ENCODE measurements at regions not wholly inside any gene's neighbourhood (a gene's known extent, or its start where the extent isn't known, plus 50 kb on each side); places are given as distances from the start of the nearest gene placed in this dataset.
A peak's percentile ranks its signal among the peaks of the same experiment; 100 is the strongest.
"Not testable (repeated sequence)": the region's sequence is repeated elsewhere in the genome, so short reads cannot be mapped to it uniquely, and the experiment has no call there.

- DNase-seq (ENCODE audit: low read depth in 3 of 3) = no peak
These were observed 534.7 kb upstream of the IL12A start for GRCh38 chr3:159453945-159454344.

- no peak for DNase-seq (ENCODE audit: low read depth in 3 of 3)
These were observed 532.9 kb upstream of the IL12A start for GRCh38 chr3:159455741-159456181.

GRCh38 chr3:159458010-159458409, 530.6 kb upstream of the IL12A start:
- no peak for DNase-seq (ENCODE audit: low read depth in 3 of 3)

GRCh38 chr3:159458982-159459381, 529.7 kb upstream of the IL12A start:
- DNase-seq (ENCODE audit: low read depth in 3 of 3) = no peak

DNA sequence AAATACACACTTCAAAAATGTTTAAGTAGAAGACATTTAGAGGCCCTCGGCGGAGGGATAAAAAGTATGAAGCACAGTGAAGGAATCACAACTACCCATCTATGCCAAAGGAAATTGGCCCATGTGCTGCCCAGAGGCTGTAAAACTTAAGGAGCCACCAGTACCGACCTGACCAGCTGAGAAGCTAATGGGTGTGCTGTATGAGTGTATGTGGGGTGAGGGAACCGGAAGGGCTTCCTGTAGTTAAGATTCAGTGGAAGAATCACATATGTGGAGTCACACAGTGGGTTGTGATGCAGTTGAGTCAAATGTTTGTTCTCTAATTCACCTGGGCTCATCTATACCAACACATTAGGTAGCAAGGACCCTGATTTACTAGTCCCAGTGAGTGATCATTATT, 516.0 kb upstream of the IL12A start:
- DNase-seq (ENCODE audit: low read depth in 3 of 3) = no peak

DNA sequence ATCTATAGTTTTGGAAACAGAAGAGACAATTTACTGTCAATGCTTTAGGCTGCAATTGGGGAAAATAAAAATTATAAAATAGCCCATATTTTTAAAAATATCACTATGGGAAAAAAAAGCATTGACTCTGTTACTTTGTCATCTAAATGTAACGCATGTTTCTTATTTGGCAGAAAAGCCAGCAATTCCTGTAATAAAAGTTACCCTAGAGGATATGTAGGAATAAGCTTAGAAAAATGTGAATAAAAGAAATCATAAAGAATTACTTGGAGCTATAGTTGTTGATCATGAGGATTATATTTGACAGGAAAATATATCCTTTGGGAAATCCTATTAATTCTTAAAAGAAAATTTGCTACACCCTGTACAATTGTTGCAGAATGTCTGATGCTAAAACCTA, 515.4 kb upstream of the IL12A start:
- DNase-seq (ENCODE audit: low read depth in 3 of 3) = no peak

- DNase-seq (ENCODE audit: low read depth in 3 of 3) = no peak
These were observed 508.6 kb upstream of the IL12A start for GRCh38 chr3:159480046-159480445.

DNA sequence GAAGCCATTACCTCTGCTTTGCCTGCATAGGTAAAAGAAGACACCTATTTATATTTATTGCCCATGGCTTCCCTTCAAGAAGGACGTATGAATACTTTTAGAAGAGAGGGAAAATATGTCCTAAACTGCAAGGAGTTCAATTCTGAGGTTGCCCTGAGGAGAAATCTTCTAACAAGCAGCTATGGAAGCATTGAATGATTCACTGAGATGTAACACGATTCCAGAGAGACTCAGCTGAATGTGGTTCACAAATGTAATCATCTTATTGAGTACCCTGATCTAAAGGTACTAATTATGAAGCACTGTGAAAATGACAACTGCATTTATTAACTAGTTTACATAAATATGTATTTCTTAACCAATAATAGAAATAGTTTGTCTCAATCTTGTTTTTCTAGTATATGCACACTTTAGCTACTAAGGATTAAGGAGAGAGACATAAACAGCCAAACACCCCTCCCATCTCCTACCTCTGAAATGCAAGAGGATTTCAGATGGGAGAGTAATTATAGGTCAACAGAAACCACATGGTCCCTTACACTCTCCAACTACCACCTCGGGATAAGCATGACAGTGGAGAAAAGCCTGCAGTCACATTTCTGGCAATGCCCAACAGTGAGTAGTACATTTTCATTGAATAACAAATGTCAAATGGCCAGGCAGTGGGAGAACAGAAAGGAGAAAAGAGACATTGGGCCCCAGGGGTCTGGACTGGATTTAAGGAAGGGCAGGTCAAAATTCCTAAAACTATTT, 506.2 kb upstream of the IL12A start:
- DNase-seq (ENCODE audit: low read depth in 3 of 3) = no peak

GRCh38 chr3:159482994-159483367, 505.7 kb upstream of the IL12A start:
- DNase-seq (ENCODE audit: low read depth in 3 of 3) = no peak

GRCh38 chr3:159486580-159486979, 502.1 kb upstream of the IL12A start:
- DNase-seq (ENCODE audit: low read depth in 3 of 3) = peak in 1 of 3 donors; percentile 1

DNA sequence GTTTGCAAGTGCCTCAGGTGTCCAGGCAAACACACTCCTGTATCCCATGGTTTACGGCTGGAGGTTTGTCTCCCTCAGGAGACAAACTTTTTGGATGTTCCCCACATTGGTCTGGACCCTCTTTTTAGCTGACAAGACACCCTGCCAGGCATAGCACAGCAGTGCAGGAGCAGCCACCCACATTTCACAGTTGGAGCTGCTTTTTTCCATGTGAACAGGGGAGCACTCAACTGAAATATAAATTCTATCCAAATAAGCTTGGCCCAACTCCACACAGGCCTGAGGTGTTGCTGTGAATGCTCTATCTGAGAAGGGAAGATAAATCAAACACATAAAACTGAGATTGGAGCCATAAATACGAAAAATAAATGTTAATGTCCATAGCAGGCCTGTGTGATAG, 501.3 kb upstream of the IL12A start:
- no peak for DNase-seq (ENCODE audit: low read depth in 3 of 3)

DNA sequence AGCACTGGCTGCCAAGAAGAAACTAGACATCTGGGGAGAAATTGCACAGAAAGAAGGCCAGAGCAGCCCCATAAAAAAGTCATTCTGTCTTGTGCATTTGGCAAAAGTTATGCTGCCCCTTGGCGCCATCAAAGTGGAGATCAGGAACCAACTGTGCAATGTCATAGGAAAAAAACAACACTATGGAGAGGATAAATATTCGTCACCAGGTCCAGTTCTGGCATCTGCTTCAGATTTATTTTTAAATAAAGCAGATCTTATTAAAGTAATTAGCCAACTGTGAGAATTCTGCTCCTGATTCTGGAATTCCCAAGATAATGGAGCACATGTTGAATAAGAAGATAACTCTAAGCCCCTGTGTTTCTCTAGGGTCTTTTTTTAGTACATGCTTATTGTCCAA, 500.0 kb upstream of the IL12A start:
- DNase-seq (ENCODE audit: low read depth in 3 of 3) = no peak

- no peak for DNase-seq (ENCODE audit: low read depth in 3 of 3)
These were observed 491.3 kb upstream of the IL12A start for GRCh38 chr3:159497361-159497760.

DNA sequence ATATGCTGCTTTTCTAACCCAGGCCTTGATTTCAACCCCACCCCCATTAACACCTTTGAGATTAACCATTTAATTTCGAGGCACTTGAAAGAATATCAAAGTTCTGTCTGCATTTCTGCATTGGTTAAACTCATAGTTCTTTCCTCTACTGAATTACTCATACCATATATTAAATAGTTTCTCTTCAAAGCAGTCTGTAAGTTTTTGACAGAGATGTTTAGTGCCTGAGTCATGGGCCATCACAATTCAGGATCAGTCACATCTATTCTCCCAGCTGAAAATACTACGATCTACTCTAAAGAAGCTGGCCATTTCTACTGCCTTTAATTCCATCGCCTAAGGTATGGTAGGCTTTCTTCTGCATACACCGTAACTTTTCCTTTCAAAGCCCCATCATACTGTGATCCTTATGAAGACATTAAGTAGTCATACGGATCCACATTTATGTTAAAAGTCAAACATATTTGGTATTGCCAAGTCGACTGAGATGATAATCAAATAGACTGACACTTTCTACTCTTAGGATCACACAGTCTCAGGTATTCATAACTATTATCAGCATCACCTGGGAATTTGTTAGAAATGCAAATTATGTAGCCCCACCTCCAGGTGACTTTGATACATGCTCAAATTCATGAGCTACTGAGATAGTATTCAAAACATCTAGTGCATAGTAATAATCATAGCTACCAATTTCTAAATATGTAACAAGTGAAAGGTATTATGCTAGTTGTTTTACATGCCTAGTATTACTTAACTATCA, 489.4 kb upstream of the IL12A start:
- no peak for DNase-seq (ENCODE audit: low read depth in 3 of 3)

DNA sequence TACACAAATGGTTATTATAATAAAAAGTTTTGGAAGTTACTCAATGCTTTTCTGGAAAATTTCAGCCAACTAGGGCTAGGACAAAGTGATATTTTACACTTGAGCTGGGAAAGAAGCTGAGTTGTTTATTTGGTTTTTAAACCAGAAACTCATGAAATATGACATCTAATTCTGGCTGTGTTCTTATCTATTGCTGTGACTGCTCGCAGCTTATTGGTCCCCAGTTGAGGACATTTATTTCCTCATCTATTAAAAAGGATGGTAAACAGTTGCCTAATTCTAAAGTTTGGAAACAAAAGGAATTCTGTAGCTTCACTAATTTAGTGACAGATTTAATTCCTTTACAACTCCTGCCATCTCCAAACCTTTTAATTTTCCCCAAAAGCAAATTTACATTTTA, 487.6 kb upstream of the IL12A start:
- DNase-seq (ENCODE audit: low read depth in 3 of 3) = no peak

GRCh38 chr3:159502986-159503385, 485.6 kb upstream of the IL12A start:
- no peak for DNase-seq (ENCODE audit: low read depth in 3 of 3)

GRCh38 chr3:159510988-159511387, 477.6 kb upstream of the IL12A start:
- DNase-seq (ENCODE audit: low read depth in 3 of 3) = not testable (repeated sequence)

DNA sequence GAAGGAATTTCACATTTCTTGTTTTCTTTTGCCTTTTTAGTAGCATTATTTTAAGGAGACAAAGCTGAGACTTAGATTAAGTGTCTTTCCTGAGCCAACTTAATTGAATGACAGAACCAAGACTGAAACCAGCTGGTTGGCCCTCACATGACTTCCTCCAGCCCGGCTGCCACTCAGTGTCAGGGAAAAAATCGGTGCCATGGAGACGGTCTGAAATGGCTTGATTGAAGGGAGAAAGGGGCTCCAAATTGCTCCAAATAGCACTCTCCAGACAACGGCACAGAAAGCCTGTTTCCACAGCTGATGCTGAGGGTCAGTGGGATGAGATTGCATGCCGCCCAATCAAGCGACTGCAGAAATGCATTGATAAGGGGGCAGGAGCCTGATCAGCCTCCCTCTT, 475.2 kb upstream of the IL12A start:
- no peak for DNase-seq (ENCODE audit: low read depth in 3 of 3)

DNA sequence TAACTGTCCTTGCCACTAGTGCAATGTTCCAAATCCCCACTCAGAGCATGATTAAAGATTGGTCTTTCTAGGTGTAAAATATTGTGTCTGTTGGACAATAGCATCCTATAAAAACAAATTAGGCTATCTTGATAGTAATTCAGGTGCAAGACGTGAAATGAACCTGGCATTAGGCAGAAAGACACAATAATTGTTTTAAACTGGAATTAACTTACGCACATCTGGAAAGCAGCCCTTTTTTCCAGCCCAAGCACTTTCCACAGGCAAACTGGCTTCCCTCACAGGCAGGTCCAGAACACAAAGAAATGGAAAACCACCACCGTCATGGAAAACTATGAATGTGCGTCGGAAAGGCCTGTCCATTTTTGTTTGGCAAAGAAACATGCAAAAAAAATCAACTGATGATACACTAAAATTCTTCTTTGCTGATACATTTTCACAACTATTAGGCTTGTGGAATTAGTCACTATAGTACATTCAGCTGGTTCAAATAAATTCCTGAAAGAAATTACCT, 474.7 kb upstream of the IL12A start:
- no peak for DNase-seq (ENCODE audit: low read depth in 3 of 3)

DNA sequence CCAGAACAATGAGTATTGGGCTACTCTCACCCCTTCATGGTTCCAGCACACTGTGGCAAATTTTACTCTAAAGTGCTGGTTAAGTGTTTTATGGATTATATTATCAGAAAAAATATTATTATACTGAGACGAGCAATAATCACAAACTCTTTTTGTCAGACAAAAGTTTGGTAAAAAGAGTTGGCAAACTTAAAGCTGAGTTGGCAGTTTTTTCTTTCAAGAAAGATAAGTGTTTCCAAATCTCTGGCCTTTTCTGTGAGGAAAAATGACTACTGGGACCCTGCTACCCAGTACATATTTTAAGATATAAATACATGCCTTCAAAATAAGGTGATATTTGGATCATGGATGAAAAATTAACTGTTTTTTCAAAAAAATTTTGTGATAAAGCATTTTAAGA, 471.5 kb upstream of the IL12A start:
- no peak for DNase-seq (ENCODE audit: low read depth in 3 of 3)

GRCh38 chr3:159520638-159521037, 468.0 kb upstream of the IL12A start:
- no peak for DNase-seq (ENCODE audit: low read depth in 3 of 3)

DNA sequence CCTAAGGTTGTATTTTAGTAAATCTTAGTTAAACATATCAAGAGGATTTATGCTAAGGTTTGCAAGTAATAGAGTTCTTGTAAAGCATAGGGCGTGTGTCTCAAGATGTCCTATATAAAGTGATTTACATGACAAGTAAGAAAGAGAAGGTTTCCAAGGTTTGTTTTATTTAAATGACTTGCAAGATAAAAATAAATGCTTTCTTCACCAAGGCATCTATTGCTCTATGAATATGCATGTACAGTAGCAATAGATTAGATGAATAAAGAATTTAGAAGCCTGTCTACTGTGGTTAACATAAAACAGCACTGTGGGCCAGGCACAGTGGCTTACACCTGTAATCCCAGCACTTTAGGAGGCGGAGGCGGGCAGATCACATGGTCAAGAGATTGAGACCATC, 466.4 kb upstream of the IL12A start:
- no peak for DNase-seq (ENCODE audit: low read depth in 3 of 3)

GRCh38 chr3:159528251-159528895, 460.3 kb upstream of the IL12A start:
- DNase-seq (ENCODE audit: low read depth in 3 of 3) = no peak
